HUDEP-2 (cell line): ENCODE measurements at regions not wholly inside any gene's neighbourhood (a gene's known extent, or its start where the extent isn't known, plus 50 kb on each side); places are given as distances from the start of the nearest gene placed in this dataset.

Source experiments
- DNase-seq, 76 experiments: peaks; one replicate each; lab custom pipeline; 2025; ENCODE audit not compliant: unreplicated experiment in 76 of 76; lab: John Stamatoyannopoulos, UW

DNA sequence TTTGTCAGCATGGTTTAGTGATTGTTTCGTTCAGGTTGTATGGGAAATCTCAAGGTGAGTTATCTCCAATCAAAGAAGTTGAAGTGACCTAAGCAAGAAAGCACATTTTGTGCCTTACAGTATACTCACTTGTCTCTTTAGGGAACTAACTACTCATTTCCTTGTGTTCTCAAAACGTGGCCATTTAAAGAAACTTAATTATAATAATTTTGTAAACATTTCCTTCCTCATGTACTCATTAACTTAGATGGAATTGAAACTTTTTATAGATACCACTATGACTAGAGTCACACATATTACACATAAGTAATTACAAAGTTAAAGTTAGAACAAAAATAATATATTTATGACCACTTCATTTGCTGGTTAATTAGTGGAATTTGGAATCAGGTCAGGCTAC, 552.6 kb downstream of the MRPL39 start:
- no peak for DNase-seq

DNA sequence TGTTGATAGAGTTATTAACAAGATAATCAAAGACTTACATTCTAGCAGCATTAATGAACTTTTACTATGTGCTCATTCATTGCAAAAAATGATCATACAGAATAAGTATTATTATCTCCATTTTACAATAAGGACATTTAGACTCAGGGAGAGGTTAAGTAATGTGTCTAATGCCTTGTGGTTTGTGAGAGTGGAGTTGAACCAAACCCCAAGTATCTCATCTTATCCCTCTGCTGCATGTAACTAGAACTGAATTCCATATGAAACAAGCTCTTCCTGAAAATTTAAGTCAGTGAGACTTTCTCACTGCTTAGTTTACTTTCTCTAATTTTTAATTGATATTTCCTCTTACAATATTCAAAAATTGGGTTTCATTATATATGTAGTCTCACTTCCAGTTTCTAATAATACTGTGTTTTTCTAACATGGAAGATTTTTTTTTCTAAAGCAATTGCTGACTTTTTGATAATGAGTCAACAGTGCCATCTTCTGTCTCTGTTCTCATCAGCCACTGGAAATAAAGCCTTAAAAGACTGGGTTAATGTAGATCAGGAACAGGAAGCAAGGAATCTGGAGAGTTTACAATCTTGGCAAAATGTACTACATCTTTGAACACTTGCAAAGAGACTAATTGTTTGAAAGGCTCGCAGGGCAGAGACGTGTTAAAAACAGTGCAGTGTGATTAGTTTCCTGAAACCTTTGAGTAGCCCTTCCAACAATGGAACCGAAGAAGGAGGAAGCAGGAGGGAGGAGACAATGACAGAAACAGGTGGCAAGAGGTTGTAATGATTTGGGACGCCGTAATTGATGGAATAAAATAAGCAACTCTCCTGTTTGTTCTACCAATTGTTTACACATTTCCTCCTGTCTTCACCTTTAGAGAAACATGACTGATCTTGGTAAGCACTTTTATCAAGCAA, 567.6 kb downstream of the MRPL39 start:
- DNase-seq: peak in 7 of 76 experiments; percentile 13 to 49 (median 33)

DNA sequence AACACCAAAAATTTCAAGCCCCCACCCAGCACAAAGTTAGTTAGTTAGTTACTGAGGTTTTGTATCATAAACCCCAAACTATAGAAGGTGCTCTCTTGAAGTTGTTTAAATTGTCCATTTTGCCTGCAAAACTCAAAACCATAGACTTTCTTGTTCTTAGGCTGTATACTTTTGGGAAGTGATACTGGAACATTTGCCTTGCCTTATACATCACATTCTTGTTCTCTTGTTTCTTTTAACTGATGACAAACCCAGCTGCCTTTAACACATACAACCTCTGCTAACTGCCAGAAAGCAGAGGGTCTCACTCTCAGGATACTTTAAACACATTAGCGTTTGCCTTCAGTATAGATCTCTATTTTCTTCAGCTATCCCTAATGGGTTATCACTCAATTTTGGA, 570.5 kb downstream of the MRPL39 start:
- no peak for DNase-seq

DNA sequence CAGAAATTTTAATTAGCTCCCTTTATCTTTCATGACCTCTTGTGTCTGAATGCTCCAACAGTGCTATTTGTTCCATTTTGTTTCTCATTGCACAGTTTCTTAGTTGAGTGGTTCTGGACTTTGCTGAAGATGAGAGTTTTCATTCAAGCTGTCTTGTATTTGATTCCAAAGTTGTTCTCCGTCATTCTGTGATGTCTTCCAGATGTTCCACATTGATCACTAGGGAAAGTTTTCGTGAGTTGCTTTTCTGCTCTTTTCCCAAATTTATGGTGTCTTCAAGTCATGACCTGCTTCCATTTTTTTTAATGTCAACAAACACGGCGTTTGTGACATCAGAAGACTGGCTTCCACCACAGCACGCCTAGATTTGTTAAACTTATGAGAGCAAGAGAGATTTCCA, 575.5 kb downstream of the MRPL39 start:
- no peak for DNase-seq

DNA sequence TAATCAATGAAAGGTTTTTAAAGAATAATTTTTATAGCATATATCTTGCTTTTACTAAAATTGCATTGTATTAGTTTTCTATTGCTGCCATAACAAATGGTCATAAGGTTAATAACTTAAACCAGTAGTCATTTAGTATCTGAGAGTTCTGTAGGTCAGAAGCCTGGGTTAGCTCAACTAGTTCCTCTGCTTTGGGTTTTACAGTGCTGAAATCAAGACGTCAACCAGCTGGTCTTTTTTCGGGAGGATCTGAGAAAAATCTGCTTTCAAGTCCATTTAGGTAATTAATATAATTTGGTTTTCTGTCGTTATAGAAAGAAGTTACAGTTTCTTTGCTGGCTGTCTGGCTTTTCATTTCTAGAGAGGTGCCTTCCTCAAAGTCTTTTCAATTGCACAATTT, 577.7 kb downstream of the MRPL39 start:
- DNase-seq: no peak

DNA sequence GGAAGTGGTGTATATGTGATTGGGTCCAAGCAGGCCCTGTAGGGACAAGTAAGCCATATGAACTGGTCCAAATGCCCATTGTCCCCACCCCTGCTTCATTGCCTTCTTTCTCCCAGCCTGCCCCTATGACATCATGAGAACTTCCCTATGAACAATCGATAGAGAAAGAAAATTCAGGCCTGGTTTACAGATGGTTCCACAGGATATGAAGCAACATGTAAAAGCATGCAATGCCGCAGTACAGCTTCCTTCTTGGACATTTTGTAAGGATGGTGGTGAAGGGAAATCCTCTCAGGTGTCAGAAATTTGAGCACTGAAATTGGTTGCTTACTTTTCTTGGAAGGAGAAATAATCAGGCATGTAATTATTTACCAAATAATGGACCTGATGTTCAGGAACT, 581.7 kb downstream of the MRPL39 start:
- no peak for DNase-seq

DNA sequence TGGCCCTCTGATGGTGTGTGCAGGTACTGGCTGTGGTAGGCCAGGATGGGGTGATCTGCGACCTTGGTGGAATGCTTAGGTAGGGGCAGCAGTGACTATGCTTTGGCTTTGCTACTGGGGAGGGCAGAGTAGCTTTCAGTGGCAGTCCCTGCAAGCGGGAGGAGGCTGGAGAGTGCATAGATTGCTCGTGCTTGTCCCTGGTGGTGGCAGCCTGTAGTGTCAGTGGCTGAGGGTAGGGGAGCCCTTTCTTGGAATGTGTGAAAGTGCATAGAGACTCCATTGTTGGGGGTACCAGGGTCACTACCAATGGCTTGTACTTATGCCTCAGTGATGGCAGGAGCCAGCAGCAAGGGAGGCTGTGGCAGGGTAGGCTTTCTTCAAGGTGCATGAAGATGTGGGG, 582.6 kb downstream of the MRPL39 start:
- DNase-seq: no peak

DNA sequence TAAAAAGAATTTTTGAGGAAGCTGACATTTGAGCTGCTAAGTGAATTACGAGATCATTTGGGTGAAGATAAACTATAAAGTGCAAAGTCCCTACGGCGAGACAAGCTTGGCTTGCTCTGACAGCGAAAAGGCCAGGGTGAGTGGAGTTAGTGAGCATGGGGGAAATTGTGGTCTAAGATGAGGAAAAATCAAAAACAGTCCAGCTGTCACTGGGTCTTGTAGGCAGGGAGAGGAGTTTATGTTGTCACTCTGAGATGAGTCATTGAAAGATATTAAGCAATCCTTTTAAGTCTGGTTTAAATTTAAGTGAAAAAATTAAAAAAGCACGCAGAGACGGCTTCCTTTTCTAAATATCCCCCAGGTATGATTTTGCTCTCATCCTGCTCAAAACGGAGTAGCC, 601.9 kb downstream of the MRPL39 start:
- DNase-seq: no peak

DNA sequence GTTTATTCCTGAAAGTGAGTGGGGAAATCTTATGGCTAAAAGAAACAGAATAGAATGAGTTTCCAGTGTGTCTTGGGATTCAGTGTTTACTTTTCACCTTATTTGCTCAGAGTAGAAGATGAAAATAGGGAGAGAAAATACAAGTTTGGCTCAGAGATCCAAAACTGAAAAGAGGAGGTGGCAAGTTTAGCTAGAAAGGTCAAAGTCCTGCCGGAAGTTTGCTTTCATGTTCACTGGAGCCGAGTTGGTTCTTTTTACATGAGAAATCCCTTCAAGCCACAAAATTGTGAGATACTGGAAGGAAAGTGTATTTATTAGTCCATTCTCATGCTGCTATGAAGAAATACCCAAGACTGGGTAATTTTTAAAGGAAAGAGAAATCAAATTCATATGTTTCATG, 604.6 kb downstream of the MRPL39 start:
- DNase-seq: no peak

DNA sequence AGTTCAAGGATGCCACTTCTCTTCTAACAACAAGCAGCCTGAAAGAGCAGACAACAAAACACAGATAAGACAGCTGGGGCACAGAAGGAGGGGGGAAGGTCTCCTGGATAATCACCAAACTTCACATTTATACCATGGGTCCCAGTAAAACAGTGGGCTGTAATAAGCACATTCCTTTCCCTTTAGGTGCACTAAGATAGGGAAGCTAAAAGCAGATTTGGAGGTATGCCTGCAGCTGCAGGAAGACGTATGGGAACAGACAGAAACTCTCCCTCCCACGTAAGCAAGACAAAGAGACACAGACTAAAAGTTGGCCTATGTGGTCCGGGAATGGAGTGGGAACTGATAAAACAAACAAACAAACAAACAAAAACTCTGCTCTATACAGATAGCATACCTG, 612.1 kb downstream of the MRPL39 start:
- peak in 4 of 76 experiments; percentile 16 to 52 (median 38) for DNase-seq

DNA sequence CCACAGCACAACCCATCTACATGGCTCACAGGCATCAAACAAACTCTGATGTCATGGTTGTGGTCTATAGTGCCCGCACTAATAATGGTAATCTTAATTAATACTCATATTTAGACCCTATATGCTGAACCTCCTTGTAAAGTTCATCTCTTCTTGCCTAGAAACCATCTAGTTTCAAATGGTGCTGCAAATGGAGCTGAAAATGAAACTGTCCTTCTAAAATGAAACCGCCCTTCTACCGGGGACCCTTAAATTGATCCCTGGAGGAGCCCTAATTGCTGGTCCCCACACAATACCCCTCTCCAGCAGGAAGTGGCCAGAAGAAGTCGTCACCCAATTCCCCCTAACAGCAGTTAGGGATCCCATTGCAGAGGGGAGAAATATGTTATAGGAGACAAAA, 612.6 kb downstream of the MRPL39 start:
- DNase-seq: no peak

DNA sequence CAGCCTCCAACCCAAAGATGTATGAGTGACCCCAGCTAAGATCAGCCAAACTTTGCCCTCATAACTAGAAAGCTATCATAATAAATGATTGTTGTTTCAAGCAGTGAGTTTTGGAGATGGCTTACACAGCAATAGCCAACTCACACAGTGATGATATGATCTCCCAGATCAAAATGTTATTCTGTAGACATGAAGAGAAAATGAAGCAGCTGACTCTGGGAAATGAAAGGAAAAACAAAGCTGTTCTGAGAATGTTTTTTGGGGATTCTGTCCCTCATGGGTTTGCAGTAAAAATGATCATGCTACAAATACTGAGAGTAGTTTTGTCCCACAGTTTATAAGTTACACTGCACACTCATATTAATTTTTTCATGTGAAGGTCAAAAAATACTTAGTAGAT, 617.8 kb downstream of the MRPL39 start:
- DNase-seq: no peak

DNA sequence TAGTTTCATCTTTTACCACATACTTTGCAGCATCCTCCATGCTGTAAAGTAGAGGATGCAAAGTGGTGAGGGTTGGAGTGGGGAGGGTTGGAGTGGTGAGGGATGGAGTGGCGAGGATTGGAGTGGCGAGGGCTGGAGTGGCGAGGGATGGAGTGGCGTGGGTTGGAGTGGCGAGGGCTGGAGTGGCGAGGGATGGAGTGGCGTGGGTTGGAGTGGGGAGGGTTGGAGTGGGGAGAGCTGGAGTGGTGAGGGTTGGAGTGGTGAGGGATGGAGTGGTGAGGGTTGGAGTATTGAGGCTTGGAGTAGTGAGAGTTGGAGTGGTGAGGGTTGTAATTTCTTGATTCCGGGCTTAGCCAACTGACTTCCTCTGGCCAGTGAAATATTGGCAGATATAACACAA, 618.3 kb downstream of the MRPL39 start:
- DNase-seq: no peak

DNA sequence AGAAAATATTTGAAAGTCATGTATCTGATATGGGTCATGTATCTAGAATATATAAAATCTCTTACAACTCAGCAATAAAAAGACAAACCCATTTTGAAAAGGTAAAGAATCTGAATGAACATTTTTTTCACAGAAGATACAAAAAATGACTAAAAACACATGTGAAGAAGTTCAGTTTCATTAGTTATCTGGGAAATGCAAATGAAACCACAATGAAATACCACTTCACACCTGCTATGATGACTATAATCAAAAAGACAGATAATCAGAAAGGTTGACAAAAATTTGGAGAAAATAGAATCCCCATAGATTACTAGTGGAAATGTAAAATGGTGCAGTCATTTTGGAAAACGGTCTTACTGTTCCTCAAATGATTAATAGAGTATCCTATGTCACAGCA, 631.0 kb downstream of the MRPL39 start:
- no peak for DNase-seq

DNA sequence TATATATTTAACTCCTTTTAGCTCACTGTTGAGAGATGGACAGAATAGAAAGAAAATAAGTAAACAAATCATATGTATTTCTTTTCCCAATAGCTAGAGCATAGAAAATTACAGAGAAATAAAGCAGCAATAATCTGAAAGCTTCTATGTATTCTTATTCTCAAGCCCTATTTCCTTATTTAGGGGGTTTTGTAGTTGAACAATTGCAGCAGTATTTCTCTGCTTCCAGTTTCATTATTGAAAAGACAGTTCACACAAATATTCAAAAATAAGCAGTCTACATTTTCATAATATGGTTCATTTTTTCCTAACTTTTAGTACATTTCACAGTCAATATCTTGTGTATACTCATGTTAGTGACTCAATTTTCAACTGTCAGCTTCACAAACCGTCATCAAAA, 638.2 kb downstream of the MRPL39 start:
- DNase-seq: no peak

DNA sequence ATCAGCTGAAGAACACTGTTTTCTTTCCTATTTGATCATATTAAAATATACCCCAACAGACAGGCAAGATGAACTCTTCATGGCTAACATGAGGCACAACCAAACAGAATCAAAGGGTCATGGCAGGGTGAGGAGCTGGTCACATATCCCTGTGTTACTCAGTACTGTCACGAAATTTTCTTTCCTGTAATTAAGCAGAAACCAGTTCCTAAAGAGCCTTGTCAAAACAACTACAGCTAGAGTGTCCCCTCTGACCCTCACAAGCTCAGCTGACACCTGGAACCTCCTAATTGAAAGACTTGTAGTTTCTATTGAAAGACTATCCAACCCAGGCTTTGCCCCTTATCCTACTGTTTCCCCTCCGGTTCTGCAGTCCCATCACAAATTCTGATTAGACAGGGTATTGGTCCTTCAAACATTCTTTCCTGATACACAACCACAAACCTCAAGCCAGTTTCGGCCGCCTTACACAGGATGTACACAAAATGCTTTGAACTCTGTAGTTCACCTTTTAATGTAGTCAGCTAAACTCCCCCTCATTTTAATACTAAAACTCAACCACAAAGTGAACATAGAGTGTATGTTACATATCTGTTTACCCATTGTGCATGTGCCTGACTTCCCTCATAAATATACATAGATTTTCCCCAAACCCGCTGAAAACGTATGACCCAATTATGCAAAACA, 651.9 kb downstream of the MRPL39 start:
- no peak for DNase-seq

DNA sequence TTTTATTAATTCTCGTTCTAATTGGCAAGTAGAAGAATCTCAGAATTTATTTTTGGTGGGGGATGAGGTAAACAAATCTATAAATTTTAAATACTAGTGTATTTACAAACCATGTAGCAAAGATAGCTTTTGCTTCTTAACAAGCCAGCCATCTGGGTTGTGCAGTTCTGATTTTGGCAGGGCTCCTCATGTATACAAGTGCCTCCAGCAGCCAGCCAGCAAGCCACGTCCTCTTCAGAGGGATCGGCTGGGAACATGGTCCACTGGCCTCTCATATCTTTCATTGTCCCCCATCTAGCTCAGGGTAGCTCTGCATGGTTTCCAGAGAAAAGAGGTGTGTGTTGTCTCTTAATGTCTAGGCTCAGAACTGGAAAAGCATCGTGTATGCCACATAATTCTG, 659.1 kb downstream of the MRPL39 start:
- peak in 3 of 76 experiments; percentile 1 to 18 (median 6) for DNase-seq

DNA sequence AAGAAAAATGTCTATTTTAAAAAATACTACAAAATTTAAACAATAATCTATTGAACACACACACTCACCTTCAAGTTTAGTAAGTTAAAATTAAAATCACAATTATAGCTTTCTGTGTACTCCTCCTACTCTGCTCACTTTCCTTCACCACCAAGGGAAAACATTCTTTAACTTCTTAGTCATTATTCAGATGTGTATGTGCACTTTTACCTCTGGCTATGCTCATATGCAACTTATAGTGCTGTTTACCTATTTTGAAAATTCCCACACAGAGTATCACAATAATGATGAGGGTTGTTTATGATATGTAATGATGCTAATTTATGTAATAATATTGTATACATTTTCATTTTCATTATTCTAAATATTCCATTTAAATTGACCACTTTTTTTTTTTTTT, 661.4 kb downstream of the MRPL39 start:
- no peak for DNase-seq

DNA sequence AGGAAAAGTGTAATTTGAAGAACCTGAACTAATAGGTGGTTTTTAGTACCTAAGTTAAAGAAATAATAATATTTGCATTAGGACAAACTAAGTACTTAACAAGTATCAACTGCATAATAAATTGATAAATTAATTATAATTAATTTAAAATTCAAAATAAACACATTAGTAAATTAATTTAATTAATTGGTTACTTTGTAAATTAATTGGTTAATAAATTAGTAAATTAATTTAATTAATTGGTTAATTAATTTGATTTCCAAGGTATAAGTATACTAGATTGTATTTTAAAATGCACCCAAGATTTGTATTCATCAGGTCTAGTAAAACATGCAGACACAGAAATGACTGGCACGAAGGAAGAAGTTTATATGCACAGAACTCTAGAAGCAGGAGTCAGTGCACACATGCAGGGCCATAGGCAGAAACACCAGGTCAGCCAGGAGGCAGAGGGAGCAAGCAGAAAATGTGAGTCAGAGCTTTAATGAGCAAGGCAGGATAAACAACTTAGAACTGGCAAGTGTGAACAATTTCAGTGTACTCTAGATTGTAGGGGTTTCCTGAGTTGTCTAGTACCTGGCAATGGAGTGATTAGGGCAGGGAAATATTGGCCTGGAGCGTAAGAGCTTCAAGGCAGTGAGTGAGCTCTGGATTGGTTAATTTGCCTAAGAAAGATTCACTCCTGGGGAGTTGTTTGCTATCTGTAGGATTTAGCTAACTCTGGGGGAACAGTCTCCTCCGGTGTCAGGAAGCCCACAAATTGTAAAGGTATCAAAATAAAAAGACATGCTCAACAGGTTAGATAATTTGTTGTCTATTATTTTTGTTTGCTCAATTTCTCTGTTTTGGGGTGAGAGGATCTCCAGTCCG, 665.7 kb downstream of the MRPL39 start:
- peak in 7 of 76 experiments; percentile 23 to 64 (median 43) for DNase-seq

DNA sequence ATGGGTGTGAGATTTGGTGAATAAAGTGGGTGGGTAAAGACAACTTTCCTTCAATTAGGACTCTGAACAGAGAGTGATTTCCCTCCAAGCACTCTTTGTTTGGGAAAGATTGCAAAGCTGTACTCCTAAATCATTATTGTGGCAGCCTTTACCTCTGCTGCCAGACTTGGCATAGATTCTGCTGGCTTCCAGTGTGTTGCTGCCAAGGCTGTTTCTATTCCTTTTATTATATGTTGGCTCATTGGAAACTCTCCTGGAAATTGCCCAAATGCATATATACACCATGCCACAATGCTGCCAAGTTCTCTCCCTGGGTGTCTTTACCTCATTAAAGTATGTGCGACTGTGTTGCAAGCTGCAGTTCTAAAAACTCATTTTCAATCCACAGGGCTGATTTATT, 668.0 kb downstream of the MRPL39 start:
- DNase-seq: no peak

DNA sequence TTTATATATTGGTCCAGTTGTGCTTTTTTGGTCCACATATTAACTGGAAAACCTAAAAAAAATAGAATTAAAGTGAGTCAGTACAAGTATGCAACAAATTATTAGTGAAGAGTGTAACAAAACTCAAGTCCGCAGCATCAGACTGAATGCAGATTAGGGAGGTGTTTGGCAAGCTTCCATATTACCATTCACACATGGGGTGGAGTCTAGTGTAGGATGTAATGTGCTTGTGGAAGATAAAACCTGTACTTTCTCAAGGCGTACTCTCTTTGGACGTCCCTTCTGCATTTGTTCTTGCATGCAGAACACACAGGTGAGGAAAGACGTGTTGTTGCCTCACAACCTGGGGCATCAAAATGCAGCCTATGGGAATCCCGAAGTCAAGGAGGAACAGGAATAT, 668.7 kb downstream of the MRPL39 start:
- DNase-seq: peak in 10 of 76 experiments; percentile 13 to 89 (median 79)
